HEK293T (cell line): ENCODE measurements at regions not wholly inside any gene's neighbourhood (a gene's known extent, or its start where the extent isn't known, plus 50 kb on each side); places are given as distances from the start of the nearest gene placed in this dataset.

Source experiments
- CTCF ChIA-PET: fragments of 350-600 bp; formaldehyde crosslinking; extraction: SDS; loops from one replicate; lab custom pipeline; 2021; ENCODE audit warnings: antibody characterized with exemption, inconsistent platforms; lab: Yijun Ruan, JAX
- POLR2A ChIA-PET: fragments of 350-600 bp; formaldehyde crosslinking; extraction: SDS; loops from one replicate; lab custom pipeline; 2020; ENCODE audit warnings: antibody characterized with exemption, inconsistent platforms; lab: Yijun Ruan, JAX
- DNase-seq: peaks from one replicate; pipeline ENCODE4 v3.0.0; 2012; ENCODE audit warnings: mixed read lengths; ENCODE audit errors: extremely low spot score
- ARNT ChIP-seq: fragments of 450-650 bp; IDR thresholded peaks from 2 replicates; pipeline ENCODE4 v1.6.1; 2017; ENCODE audit warnings: mild to moderate bottlenecking
- BHLHE40 ChIP-seq: fragments of 450-650 bp; IDR thresholded peaks from 2 replicates; pipeline ENCODE4 v1.6.1; 2016; ENCODE audit warnings: mild to moderate bottlenecking, moderate library complexity, borderline replicate concordance
- CTBP1 ChIP-seq: fragments of 450-650 bp; IDR thresholded peaks from 2 replicates; pipeline ENCODE4 v1.6.1; 2016; ENCODE audit warnings: borderline replicate concordance
- ELF4 ChIP-seq: fragments of 450-650 bp; IDR thresholded peaks from 2 replicates; pipeline ENCODE4 v1.6.1; 2017; ENCODE audit warnings: antibody characterized with exemption
- FOXA1 ChIP-seq: fragments of 450-650 bp; IDR thresholded peaks from 2 replicates; pipeline ENCODE4 v1.6.1; 2016; ENCODE audit warnings: mild to moderate bottlenecking
- FOXK2 ChIP-seq: fragments of 450-650 bp; IDR thresholded peaks from 2 replicates; pipeline ENCODE4 v1.6.1; 2016; ENCODE audit warnings: mild to moderate bottlenecking
- FOXM1 ChIP-seq: fragments of 450-650 bp; IDR thresholded peaks from 2 replicates; pipeline ENCODE4 v1.6.1; 2017; ENCODE audit warnings: mild to moderate bottlenecking, borderline replicate concordance
- HDGF ChIP-seq: fragments of 450-650 bp; IDR thresholded peaks from 2 replicates; pipeline ENCODE4 v1.6.1; 2017; ENCODE audit warnings: antibody characterized with exemption, borderline replicate concordance
- L3MBTL2 ChIP-seq: fragments of 450-650 bp; conservative IDR thresholded peaks from 2 replicates; pipeline ENCODE4 v1.6.1; 2016; ENCODE audit warnings: mild to moderate bottlenecking
- LEF1 ChIP-seq: fragments of 450-650 bp; IDR thresholded peaks from 2 replicates; pipeline ENCODE4 v1.6.1; 2017; ENCODE audit warnings: mild to moderate bottlenecking, borderline replicate concordance
- NFRKB ChIP-seq: fragments of 450-650 bp; IDR thresholded peaks from 2 replicates; pipeline ENCODE4 v1.6.1; 2016; ENCODE audit warnings: mild to moderate bottlenecking, moderate library complexity
- SP1 ChIP-seq: fragments of 450-650 bp; IDR thresholded peaks from 2 replicates; pipeline ENCODE4 v1.6.1; 2017
- SUZ12 ChIP-seq: fragments of 450-650 bp; IDR thresholded peaks from 2 replicates; pipeline ENCODE4 v1.6.1; 2016; ENCODE audit warnings: mild to moderate bottlenecking
- TARDBP ChIP-seq: fragments of 450-650 bp; IDR thresholded peaks from 2 replicates; pipeline ENCODE4 v1.6.1; 2016
- ZNF384 ChIP-seq: fragments of 450-650 bp; IDR thresholded peaks from 2 replicates; pipeline ENCODE4 v1.6.1; 2016
- TF ChIP-seq, protein P1 (sequence below): fragments of 450-650 bp; IDR thresholded peaks from 2 replicates; pipeline ENCODE4 v1.6.1; 2016

DNA sequence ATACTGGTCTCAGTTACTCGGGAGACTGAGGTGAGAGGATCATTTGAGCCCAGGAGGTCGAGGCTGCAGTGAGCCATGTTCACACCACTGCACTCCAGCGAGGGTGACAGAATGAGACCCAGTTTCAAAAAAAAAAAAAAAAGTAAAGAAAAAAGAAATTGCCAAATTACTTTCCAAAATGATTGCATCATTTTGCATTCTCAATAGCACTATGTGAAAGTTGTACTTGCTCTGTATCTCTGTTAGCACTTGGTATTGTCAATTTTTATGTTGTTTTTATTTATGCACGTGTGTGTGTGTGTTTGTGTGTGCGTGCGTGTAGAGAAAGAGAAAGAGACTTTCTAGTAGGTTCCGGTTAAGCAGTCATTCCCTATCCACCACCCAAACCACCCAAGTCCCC, 328.4 kb downstream of the RAB3C start:
- ChIA-PET CTCF (no interaction called here), POLR2A (no interaction called here)
- no peak for DNase-seq
- TF ChIP-seq NFRKB (no peak), ELF4 (no peak), LEF1 (no peak), ARNT (no peak), FOXM1 (no peak), FOXK2 (no peak), FOXA1 (no peak), L3MBTL2 (no peak), ZNF384 (no peak), SP1 (no peak), TARDBP (no peak), HDGF (no peak), SUZ12 (no peak), BHLHE40 (no peak)
- TF ChIP-seq, protein P1, sequence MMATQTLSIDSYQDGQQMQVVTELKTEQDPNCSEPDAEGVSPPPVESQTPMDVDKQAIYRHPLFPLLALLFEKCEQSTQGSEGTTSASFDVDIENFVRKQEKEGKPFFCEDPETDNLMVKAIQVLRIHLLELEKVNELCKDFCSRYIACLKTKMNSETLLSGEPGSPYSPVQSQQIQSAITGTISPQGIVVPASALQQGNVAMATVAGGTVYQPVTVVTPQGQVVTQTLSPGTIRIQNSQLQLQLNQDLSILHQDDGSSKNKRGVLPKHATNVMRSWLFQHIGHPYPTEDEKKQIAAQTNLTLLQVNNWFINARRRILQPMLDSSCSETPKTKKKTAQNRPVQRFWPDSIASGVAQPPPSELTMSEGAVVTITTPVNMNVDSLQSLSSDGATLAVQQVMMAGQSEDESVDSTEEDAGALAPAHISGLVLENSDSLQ, result no peak

DNA sequence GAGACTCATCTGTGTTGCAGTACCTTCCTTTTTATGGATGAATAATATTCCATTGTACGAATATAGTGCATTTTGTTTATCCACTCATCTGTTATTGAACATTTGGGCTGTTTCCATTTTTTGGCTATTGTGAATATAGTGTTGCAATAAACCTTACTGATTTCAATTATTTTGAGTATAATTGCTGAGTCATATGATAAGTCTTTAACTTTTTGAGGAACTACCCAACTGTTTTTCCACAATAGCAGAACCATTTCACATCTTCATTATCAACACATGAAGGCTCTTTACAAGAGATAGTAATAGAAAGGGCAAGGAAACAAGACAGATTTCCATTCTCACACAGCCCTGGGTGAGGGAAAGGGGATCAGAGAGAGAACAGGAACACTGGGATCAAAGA, 329.2 kb downstream of the RAB3C start:
- CTCF ChIA-PET, result no interaction called here
- no peak for DNase-seq
- TF ChIP-seq, protein P1, result no peak
- no peak for TF ChIP-seq L3MBTL2
- no peak for TF ChIP-seq FOXM1
- no peak for TF ChIP-seq ARNT
- TF ChIP-seq LEF1, result no peak
- no peak for TF ChIP-seq SP1
- TF ChIP-seq ZNF384, result no peak
- TF ChIP-seq BHLHE40, result no peak
- TF ChIP-seq TARDBP, result no peak
- no peak for TF ChIP-seq SUZ12
- no peak for TF ChIP-seq FOXK2
- TF ChIP-seq FOXA1, result no peak
- TF ChIP-seq HDGF, result no peak
- TF ChIP-seq ELF4, result no peak
- POLR2A ChIA-PET, result no interaction called here

DNA sequence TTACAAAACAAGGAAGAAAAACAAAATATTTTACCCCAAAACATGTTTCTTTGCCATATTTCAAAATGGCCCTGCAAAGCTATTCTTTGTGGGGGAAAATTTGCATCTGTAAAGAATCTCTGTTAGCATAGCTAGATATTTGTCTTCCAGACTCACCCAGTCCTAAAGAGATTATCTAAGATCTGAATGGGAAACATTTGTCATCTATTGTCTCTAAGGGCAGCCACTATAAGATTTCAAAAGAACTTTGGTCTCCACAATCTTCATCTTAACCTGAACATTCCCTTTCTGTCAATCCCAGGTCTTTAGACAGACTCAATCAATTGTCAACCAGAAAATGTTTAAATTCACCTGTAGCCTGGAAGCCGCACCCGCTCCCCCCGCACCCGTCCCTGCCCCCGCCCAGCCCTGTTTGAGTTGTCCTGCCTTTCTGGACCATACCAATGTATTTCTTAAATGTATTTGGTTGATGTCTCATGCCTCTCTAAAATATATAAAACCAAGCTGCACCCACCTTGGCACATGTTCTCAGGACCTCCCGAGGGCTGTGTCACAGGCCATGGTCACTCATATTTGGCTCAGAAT, 330.6 kb downstream of the RAB3C start:
- TF ChIP-seq ELF4 (no peak), TARDBP (no peak), ARNT (no peak), BHLHE40 (no peak), HDGF (no peak), CTBP1 (no peak), FOXA1 (no peak), SP1 (no peak), LEF1 (no peak), NFRKB (no peak), FOXM1 (no peak), L3MBTL2 (no peak), FOXK2 (no peak), ZNF384 (no peak), SUZ12 (no peak)
- TF ChIP-seq, protein P1, result no peak
- POLR2A ChIA-PET, result no interaction called here
- DNase-seq, result no peak
- CTCF ChIA-PET, result interaction anchor here (1.0 kb wide), 1 partner anchor 11 kb away, joined by 3 read pairs; no protein-coding TSS in a partner anchor

DNA sequence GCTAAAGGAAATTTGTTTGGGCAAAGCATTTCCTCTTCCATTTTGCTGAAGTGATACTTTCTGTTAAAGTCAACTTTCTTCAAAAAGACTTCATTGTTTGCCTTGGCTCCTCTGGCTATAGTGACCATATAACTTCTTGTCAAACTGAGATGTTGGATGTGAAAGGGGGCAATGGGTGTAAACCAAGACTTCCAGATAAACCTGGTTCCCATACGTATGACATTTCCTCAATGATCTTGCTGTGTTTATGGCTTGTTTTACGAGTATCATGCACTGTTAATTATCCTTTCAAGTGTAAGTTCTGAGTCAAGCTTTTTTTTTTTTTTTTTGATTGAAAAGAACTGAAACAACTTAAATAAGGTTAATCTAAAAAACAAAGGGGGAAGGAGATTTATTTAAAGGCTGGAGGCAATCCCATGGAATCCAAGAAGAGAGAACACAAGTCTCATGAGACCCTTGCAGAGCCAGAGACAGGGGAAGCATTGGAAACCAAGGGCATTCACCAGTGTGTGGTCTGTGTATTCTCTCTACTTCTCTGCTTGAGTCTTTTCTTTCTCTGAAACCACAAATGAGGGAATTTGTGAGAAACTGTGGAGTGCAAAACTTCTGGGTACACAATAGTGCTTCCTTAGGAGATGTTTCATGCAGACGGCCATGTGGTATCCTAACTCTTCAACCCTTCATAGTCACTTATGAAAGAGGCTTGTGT, 335.3 kb downstream of the RAB3C start:
- no peak for TF ChIP-seq CTBP1
- TF ChIP-seq FOXM1, result no peak
- TF ChIP-seq SP1, result no peak
- TF ChIP-seq BHLHE40, result no peak
- TF ChIP-seq ELF4, result no peak
- no peak for TF ChIP-seq NFRKB
- no peak for TF ChIP-seq SUZ12
- TF ChIP-seq FOXK2, result no peak
- no peak for TF ChIP-seq ZNF384
- no peak for TF ChIP-seq FOXA1
- TF ChIP-seq, protein P1, result no peak
- no peak for TF ChIP-seq L3MBTL2
- no peak for TF ChIP-seq LEF1
- no peak for TF ChIP-seq TARDBP
- TF ChIP-seq ARNT, result no peak
- ChIA-PET CTCF (no interaction called here), POLR2A (no interaction called here)
- no peak for DNase-seq
